GM10266 (cell line): ENCODE measurements at regions not wholly inside any gene's neighbourhood (a gene's known extent, or its start where the extent isn't known, plus 50 kb on each side); places are given as distances from the start of the nearest gene placed in this dataset.

ENCODE experiments used
- DNase-seq: peaks from one replicate; pipeline ENCODE4 v3.0.0; 2012; ENCODE audit errors: extremely low spot score
- TF ChIP-seq, protein P1 (sequence below): IDR thresholded peaks from 2 replicates; pipeline ENCODE4 v1.5.1; 2012; ENCODE audit warnings: mild to moderate bottlenecking, low read depth; ENCODE audit not compliant: control insufficient read depth, insufficient read depth; ENCODE audit errors: missing control alignments

DNA sequence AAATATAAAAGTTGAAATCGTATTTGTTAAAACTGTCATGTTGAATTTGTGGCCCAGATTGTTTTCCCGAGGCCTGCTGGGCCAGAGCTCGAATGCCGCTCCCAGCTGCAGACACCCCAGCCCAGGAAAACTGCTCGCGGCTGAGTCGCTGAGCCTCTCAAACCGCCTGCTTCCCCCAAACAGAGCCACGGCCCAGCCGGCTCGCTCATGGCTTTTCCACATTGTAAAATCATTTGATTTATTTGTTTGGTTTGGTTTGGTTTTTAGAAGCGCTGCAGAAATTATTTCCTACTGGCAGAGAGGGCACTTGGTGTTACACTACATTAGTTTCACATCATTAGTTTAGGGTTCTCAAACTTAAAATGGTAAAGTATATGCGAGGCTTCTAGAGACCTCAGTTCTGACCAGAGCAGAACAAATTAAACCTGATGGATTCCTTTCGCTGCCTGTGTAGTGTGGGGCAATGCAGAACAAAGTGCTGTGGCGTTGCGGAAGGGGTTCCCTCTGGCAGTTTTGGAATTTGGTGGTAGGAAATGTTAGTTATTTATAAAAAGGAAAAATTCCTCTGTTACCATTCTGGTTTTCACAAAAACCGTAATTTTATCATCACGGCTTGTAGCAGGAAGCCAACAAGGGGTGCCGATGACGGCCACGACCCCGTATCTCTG lies 156.5 kb upstream of the PITX1 start:
- DNase-seq: no peak

DNA sequence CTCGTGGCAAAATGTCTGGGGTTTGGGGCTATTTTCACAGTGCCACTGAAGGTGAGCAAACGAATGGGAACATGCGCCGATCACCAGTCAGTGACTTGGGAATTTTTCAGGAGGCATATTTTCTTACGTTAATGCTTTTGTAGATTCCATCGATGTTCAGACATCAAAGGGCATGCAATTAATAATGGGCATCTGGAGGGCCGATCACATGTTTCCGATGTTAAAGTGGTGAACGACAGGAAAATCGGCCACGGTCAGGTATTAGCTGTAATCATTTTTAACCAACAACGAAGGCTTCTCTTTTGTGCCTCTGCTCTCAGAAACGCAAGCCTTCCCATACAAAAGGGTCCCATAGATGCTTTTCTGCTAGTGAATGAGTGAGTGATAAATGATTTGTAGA lies 155.0 kb upstream of the PITX1 start:
- TF ChIP-seq, protein P1, sequence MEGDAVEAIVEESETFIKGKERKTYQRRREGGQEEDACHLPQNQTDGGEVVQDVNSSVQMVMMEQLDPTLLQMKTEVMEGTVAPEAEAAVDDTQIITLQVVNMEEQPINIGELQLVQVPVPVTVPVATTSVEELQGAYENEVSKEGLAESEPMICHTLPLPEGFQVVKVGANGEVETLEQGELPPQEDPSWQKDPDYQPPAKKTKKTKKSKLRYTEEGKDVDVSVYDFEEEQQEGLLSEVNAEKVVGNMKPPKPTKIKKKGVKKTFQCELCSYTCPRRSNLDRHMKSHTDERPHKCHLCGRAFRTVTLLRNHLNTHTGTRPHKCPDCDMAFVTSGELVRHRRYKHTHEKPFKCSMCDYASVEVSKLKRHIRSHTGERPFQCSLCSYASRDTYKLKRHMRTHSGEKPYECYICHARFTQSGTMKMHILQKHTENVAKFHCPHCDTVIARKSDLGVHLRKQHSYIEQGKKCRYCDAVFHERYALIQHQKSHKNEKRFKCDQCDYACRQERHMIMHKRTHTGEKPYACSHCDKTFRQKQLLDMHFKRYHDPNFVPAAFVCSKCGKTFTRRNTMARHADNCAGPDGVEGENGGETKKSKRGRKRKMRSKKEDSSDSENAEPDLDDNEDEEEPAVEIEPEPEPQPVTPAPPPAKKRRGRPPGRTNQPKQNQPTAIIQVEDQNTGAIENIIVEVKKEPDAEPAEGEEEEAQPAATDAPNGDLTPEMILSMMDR: no peak
- DNase-seq: no peak

More for the DNA sequence above, 156.5 kb upstream of the PITX1 start:
- TF ChIP-seq, protein P1: no peak

DNA sequence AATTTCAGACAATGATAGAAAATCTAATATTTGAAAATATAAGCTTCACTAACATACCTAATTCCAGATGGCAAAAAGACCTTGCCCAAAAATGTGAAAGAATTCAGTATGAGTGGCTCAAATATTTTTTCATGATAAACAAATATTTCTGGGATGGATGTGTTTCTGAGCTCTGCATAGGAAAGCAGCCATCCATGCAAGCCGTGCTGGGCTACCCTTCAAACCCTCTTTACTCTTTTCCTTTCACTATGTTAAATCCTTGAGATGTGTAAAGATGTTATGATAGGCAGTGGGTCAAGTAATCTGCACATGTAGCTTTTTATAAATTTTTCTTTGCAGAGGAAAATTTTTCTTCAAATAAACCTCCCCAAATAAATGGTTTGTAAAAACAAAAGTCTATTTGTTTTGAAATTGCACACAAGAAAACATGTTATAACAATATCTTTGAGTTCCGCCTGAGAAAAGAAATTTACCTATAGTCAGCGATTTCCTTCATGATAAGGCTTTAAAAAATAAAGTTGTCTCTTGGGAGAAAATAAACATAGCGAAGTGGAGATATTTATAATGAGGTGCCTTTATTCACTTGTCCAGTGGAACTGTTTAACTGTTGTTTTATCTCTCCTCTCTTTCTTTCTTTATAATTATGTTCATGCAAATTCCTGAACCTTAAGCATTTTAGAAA lies 154.3 kb upstream of the PITX1 start:
- TF ChIP-seq, protein P1: no peak
- no peak for DNase-seq

DNA sequence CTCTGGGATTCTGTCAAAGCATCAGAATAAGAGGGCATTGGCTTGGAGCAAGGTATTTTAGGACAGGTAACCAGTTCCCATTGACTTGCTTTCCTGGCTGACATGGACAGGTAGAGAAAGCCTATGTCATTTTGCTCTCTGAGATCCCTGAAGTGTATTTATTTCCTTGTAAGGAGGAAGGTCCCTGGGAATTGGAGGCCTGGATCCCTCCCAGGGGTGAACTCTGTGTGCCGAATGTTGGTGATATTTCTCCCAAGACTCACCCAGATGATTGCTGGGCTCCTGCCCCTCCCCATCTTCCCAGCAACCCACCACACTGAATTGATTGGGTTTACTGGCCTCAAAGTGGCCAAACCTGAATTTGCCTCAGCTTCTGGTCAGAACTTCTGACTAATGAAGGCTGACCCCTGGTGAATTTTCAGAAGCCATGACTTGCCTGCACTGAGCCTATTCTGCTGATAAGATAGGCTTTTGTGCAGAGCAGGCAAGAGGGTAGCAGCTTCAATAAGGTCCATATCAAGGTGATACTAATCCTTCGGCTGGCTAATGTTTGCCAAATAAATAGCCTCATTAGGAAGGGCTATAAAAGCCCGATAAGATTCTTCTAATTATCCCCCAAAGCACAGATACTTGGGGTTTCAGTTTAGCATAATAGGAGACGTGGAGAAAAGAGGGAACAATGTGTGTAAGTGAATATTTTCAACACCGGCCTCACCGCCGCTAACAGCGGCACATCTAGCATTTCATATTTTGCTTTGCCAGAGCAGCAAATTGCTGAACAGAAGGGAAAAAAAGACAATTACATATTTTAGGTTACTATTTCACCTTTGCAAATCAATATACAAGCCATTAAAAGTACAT lies 152.9 kb upstream of the PITX1 start:
- TF ChIP-seq, protein P1: no peak
- DNase-seq: no peak

DNA sequence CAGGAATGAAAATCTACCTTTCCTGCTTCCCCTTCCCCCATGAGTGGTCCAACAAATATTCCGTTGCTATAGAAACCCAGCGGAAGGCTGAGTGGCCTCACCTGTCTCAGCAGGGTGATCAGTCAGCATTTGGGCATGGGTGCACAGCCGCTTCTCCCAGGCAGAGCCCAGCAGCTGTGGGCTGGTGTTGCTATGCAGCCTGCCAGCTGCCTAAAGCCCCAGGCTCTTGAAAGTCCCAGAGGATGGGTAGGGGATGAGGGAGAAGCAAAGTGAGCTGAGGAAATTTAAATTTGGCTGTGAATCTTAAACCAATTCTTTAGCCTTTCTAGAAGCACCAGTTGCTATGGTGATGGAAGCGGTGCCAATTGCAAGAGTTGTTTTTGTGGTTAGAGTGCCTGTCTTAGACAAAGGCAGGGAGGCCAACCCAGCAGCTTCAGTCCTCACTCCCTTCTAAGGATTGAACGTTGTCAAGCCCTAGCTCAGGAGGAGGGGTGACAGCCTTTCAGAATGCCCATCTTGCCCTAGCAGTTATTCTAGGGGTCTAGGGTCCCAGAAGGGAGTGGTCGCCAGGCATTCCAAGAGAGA lies 151.5 kb upstream of the PITX1 start:
- TF ChIP-seq, protein P1: no peak
- no peak for DNase-seq

DNA sequence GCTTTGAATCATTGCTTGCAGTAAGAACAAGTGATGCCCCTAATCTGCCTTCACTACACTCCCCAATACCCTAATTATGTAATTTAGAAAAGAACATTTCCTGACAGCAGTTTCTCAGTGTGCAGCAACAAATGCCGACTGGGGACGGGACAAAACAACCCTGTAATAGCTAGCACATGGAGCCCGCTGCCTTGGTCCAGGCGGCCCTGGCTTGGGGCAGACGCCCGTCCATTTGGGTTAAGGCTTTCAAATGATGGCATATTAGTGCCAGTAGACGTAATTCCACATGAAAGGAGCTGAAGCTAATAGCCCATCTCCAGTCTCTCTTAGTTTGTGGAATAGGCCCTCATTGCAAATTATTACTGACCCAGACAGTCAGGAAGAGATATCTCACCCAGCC lies 150.6 kb upstream of the PITX1 start:
- TF ChIP-seq, protein P1: no peak
- DNase-seq: no peak
